ENCODE measurements at regions not wholly inside any gene's neighbourhood (a gene's known extent, or its start where the extent isn't known, plus 50 kb on each side); places are given as distances from the start of the nearest gene placed in this dataset.

DNA sequence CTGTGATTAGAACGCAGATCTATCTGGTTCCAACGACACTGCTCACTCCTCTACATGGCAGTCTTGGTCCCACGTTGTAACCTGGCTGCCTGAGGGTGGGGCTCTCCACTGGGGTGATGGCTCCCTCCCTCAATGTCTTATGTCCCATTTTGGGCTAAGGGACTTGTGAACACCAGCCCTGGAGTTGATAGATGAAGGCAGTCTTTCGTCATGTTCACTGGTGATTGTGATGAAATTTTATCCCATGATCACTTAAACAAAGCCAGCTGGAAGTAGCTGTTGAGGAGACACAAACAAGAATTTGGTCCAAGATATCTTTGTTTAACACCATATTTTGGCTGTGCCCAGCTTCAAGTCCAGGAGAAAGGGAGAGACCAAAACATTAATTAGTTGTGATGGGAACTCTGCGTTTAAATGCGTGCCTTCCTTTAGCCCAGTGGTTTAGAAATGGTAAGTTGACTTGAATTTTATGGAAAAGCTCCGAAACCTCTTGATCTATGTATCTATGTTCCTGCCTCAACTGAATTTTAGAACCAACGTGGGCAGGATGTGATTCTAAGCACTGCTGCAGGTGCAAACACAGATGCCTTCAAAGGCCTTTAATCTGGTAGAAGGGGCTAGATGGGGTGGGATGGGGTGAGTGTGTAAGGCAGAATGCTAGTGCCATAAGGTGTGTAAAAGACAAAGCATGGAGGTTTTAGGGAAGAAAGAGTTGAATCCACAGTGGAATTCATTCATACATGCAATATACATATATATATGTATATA, 186.8 kb upstream of the IRX3 start:
- DNase-seq = no peak

DNA sequence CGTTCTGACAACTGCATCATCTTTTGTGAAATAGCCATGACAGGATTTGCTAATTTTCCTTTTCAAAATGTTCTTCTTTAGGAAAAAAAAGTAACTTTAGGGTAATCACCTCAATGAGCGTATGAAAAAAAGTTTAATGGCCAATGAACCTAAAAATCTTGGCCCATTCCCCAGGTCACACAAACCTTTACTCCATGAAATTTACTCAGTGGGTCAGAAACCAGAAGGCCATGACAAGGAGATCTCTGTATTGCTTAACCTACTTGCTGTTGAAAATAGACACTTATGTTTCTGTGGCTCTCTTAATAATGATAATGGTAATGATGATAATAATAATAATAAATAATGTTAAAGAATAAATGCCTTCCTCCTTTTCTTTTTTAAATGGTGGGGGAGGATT, 180.8 kb upstream of the IRX3 start:
- no peak for DNase-seq

- DNase-seq = no peak
These were observed 179.6 kb upstream of the IRX3 start for GRCh38 chr16:54466233-54466632.

- DNase-seq = no peak
These were observed 178.5 kb upstream of the IRX3 start for GRCh38 chr16:54465063-54465462.

- DNase-seq = no peak
These were observed 176.2 kb upstream of the IRX3 start for GRCh38 chr16:54462771-54463170.

DNA sequence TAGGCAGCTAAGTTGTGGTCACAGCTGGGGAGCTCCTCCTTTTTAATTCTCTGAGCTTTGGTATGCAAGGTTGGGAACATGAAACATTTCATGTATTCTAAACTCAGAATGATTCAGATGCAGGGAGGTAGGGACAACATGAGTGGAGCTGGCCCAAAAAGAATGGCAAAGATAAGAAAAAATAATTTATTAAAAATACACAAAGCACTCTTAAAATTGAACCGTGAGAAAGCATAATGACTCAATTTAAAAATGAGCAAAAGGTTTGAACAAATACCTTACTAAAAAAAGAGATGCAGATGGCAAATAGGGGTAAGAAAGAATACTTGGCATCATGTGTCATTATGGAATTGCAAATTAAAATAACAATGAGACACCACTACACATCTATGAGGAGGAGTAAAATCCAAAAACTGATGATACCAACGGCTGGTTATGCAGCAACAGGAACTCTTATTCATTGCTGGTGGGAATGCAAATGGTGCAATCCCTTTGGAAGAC, 175.6 kb upstream of the IRX3 start:
- no peak for DNase-seq

DNA sequence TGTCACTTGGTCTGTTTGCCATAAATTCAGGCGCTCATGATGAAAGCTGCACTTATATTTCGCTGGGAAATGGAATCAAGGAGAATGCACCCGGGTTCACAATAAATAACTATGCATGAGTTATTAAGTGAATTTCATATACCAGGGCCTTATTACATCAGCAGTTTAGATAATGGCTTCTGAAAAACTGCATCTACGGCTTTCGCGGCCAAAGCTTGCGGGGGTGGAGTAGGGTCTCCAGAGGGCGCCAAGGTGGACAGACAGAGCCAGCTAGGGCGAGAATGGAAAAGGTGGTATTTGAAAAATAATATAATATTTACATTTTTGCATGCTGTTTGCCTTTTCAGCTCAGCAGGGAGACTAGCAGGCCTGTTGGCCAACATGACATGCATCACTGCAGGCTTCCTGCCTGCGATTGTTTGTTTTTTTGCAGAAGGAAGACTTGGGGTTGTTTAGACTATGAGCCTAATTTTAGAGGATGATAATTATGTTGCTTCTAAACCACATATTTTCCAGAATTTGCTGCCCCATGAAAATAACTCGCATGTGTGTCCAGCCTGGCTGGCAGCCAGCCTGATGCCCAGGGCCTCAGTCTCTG, 173.8 kb upstream of the IRX3 start:
- no peak for DNase-seq

GRCh38 chr16:54459509-54460262, 173.1 kb upstream of the IRX3 start:
- DNase-seq = no peak

DNA sequence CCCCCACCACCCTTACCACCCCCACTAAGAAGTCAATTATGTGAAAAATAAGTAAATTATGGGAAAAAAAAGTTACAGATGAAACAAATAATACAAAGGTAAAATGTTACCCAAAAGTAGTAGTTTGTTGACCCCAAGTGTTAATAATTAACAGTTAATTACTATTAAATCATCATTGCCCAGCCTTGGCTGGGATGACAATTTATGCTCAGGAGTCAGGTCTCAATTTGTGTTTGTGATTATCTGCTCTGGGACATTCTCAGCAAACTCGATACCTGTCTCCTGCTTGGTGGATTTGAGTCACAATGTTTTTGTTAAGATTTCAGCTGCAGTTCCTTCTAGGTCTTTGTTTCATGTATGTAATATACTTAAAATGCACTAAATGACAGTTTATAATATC, 172.3 kb upstream of the IRX3 start:
- DNase-seq = no peak

GRCh38 chr16:54456291-54456690, 169.7 kb upstream of the IRX3 start:
- no peak for DNase-seq

GRCh38 chr16:54455030-54455725, 168.6 kb upstream of the IRX3 start:
- DNase-seq = no peak

- no peak for DNase-seq
These were observed 168.0 kb upstream of the IRX3 start for GRCh38 chr16:54454616-54455015.

DNA sequence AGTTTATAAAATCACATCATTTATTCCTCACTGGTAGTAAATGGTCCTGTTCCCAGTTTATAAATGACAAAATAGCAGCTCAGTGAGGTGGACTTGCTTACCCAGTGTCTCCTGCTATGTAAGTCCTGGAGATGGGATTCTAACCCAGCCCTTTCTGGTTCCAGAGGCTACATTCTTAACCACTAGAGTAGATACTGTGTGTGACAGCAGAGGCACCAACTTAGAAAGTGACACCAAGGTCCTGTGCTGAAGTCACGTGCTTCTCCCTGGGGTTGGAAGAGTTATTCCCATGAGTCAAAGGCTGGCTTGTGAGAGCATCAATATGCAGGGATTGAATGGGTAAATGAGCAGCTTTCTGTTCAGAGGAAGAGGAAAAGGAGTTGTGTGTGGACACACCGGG, 167.3 kb upstream of the IRX3 start:
- DNase-seq = no peak

DNA sequence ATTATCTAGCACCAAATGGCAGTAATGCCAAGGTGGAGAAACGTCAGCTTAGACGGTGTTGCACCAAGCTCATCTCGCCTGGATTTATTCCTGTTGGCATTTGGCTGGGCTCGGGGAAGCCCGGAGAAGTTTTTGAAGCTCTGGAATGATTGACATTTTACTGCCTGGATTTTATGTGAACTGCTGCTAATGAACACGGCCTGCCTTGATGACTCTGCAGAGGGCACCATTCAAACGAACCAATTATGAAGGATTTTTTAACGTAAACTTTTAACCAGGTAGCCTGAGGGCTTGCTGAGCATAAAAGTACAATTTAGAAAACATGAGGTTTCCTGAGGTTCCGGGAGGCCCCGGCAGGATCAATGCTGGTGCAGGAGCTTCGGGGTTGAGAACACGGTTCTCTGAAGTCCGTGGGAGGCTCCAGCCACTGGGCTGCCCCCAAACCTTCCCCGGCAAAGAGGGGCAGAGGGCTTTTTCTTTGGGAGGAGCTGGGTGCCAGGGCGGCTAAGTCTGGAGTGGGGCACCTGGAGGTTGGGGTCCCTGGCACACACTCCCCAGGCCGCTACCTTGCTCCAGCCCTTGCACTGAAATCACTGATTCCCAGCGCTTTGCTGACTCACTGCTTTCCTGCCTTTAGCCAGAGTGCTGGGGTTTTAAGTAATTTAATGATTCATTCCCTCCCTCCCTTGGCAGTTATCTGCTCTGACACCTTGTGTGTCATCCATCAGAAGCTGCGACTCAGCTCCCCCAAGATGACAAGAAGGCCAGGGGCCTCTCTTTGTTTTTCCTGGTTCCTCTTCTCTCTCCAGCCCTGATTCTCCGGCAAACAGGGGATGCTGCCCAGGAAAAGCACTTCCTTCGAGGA, 161.2 kb upstream of the IRX3 start:
- DNase-seq = no peak

DNA sequence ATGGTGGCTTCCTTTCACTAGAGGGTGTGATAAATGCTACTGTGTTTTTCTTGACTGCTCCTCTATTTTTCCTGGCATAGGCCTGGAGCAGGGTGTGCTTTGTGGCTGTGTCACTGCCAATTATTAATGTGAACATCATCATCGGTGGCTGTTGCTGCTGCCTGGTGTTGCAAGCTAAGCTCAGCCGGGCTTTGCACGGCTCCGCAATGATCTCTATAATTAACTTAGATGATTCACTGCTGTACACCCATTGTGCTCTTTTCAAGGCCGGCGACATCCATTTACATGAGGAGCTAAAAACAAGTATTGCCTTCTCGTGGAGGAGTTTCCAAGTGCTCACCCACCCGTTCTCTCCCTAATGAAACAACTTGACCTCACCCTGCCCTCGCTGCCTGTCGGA, 160.1 kb upstream of the IRX3 start:
- no peak for DNase-seq

- no peak for DNase-seq
These were observed 158.4 kb upstream of the IRX3 start for GRCh38 chr16:54444851-54445458.

DNA sequence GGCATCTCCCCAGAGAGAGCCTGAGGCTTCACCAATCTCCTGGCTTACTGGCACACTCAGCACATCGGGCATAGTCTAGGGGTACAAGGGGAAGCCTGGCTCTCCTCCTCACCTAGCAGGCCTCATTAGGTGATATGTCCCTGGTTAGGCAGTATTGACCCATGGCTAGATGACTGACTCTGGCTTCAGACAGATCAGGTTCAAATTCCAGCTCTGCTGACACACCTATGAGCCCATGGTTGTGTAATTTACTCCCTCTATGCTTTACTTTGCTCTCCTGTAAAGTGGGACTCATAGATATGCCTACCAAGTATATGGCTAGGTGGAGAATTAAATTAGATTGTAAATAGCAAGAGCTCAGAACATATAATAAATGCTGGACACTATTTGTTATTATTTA, 157.3 kb upstream of the IRX3 start:
- no peak for DNase-seq

DNA sequence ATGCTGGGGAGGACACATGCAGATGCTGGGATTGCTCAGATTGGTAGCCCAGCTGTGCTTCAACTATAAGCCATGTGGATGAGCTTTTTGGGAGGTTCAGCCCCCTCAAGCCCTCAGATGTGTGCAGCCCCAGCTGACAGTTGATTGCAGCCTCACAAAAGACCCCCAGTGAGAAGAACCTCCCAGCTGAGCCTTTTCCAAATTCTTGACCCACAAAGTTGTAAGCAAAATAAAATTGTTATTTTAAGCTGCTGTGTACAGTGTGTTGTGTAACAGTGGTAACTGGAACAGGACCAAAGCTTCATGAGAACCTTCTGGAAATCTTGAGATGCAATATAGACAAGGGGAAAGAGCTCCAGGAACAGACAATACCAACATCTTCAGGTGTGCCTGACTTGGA, 156.8 kb upstream of the IRX3 start:
- DNase-seq = no peak

DNA sequence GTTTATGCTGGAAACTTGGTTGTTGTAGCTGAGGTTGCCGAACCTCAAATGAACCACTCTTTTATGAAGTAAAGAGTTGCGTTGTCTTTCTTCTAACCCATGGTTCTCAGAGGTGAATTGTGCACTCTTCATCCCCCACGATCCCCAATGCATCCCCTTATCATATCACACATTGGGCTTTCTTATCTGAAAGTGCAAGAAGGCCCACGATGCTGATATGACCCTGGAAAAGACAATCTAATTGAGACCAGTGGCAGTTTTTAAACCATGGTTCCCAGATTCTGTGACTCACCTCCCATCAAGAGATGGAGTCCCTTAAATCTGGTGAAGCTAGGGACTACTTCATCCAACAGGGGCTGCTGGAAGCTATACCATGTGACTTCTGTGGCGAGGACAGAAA, 156.3 kb upstream of the IRX3 start:
- no peak for DNase-seq

DNA sequence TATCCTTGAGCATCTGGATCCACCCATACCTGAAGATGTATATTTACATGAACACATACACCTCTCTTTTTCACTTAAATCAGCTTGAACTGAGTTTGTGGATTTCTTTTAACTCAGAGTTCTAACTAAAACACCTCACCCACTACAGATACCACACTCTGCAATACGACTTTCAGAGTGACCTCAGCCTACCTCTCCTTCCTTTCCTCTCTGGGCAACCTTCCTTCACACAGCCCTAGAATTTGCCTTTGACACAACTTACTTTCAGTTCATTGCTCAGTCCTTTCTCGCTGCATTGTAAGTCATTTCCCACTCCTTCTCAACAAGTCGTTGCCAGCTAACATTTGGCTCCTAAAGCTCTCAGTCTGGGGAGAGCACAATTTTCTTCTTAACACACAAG, 151.9 kb upstream of the IRX3 start:
- no peak for DNase-seq

DNA sequence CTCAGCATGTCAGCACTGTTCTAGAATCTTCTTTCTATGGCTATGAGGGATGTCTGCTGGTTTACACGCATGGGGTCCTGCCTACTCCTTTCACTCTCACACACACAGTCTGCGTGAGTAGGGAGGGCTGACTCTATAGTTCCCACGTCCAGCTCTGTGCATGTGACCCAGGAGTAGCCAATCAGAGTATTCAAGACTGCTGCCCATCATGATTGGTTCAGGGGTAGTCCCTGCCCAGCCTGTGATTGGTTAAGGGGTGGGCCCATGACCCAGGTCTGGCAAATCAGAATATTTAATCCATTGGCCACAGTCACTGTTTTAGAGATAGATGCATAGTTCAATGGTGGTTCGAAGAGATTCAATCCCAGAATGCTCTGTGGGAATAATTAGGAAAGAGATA, 151.3 kb upstream of the IRX3 start:
- no peak for DNase-seq

GRCh38 chr16:54437401-54437800, 150.8 kb upstream of the IRX3 start:
- no peak for DNase-seq

Data from suppressor macrophage (primary cell).